Breast epithelium (tissue), 4 donors: ENCODE measurements at regions not wholly inside any gene's neighbourhood (a gene's known extent, or its start where the extent isn't known, plus 50 kb on each side); places are given as distances from the start of the nearest gene placed in this dataset.

Experiments used
- DNase-seq, 2 donors: peaks; one replicate each; pipeline ENCODE4 v3.0.0-alpha.2; 2019; ENCODE audit warnings: low spot score in 2 of 2
- H3K27ac ChIP-seq, 2 donors: fragments of 200-600 bp; sonication (generic) in 1 of 2; one replicate each; pipeline ENCODE4 v1.5.1; 2016 to 2019; ENCODE audit warnings: mild to moderate bottlenecking in 1 of 2
- H3K27me3 ChIP-seq, 2 donors: fragments of 200-600 bp; sonication (generic) in 1 of 2; one replicate each; pipeline versions ENCODE4 v1.5.1 to v1.6.0; 2017 to 2019; ENCODE audit warnings: control low read depth in 1 of 2, mild to moderate bottlenecking in 1 of 2
- H3K36me3 ChIP-seq: fragments of 200-600 bp; one replicate; pipeline ENCODE4 v1.5.1; 2019
- H3K4me1 ChIP-seq, 2 donors: fragments of 200-600 bp; sonication (generic); one replicate each; pipeline ENCODE4 v1.5.1; 2016 to 2019; ENCODE audit warnings: control low read depth in 1 of 2
- H3K4me3 ChIP-seq, 3 donors: fragments of 200-600 bp; sonication (generic); 1 replicate in 2 of 3; 2 replicates in 1 of 3; pipeline ENCODE4 v1.5.1; 2016 to 2019; ENCODE audit warnings: mild to moderate bottlenecking in 3 of 3, moderate library complexity in 2 of 3
- H3K9me3 ChIP-seq, 2 donors: fragments of 200-600 bp; sonication (generic) in 1 of 2; one replicate each; pipeline ENCODE4 v1.5.1; 2016 to 2019; ENCODE audit warnings: control low read depth in 1 of 2
- CTCF ChIP-seq, 3 donors: fragments of 450-650 bp; IDR thresholded peaks; one replicate each; pipeline ENCODE4 v1.5.1; 2016 to 2017; ENCODE audit warnings: antibody characterized with exemption in 3 of 3, mild to moderate bottlenecking in 3 of 3, moderate library complexity in 3 of 3
- POLR2A ChIP-seq: fragments of 450-650 bp; IDR thresholded peaks from one replicate; pipeline ENCODE4 v1.6.1; 2016; ENCODE audit warnings: antibody characterized with exemption, mild to moderate bottlenecking, moderate library complexity
- POLR2AphosphoS5 ChIP-seq, 3 donors: sonication (generic); formaldehyde crosslinking; IDR thresholded peaks; one replicate each; pipeline ENCODE4 v1.6.1; 2017; ENCODE audit warnings: antibody characterized with exemption in 3 of 3
- intact Hi-C: fragments of 100-400 bp; cut with DNase I; formaldehyde crosslinking; loops from one replicate; pipeline ENCODE4 v1.15.1; 2023; ENCODE audit warnings: low total_unique reads

GRCh38 chr10:125551247-125551646 is 131.7 kb downstream of the TEX36 start:
- no peak for DNase-seq
- intact Hi-C loops: no loop called here
- Histone ChIP-seq H3K36me3 (no peaks in the 10 kb centered on the region), H3K9me3 (peaks cover 0 to 13% of the 10 kb centered on the region in 2 donors), H3K4me3 (no peak overlapping the region), H3K27ac (no peak overlapping the region), H3K4me1 (no peaks in the 10 kb centered on the region), H3K27me3 (peaks cover 0 to 5% of the 10 kb centered on the region in 2 donors)
- no peak for TF ChIP-seq POLR2A
- TF ChIP-seq POLR2AphosphoS5 (IDR thresholded peaks at IDR 0.05): no peak

- no peaks in the 10 kb centered on the region for H3K36me3 ChIP-seq
- no peak overlapping the region for H3K27ac ChIP-seq
- DNase-seq: no peak
- intact Hi-C loops: no loop called here
- TF ChIP-seq CTCF (IDR thresholded peaks at IDR 0.05) (no peak), POLR2AphosphoS5 (IDR thresholded peaks at IDR 0.05) (no peak), POLR2A (no peak)
- peaks cover 0 to 13% of the 10 kb centered on the region in 2 donors for H3K9me3 ChIP-seq
- H3K27me3 ChIP-seq: no peaks in the 10 kb centered on the region
- H3K4me1 ChIP-seq: no peaks in the 10 kb centered on the region
- H3K4me3 ChIP-seq: no peak overlapping the region
Observed at GRCh38 chr10:125550362-125550761, 132.6 kb downstream of the TEX36 start.

GRCh38 chr10:125549653-125550052 is 133.3 kb downstream of the TEX36 start:
- H3K4me1 ChIP-seq: no peaks in the 10 kb centered on the region
- intact Hi-C loops: no loop called here
- no peak overlapping the region for H3K27ac ChIP-seq
- H3K4me3 ChIP-seq: no peak overlapping the region
- no peaks in the 10 kb centered on the region for H3K27me3 ChIP-seq
- H3K36me3 ChIP-seq: no peaks in the 10 kb centered on the region
- H3K9me3 ChIP-seq: peaks cover 0 to 13% of the 10 kb centered on the region in 2 donors
- no peak for TF ChIP-seq POLR2A
- TF ChIP-seq CTCF (IDR thresholded peaks at IDR 0.05): no peak
- TF ChIP-seq POLR2AphosphoS5 (IDR thresholded peaks at IDR 0.05): no peak
- no peak for DNase-seq

GRCh38 chr10:125548878-125549277 is 134.1 kb downstream of the TEX36 start:
- Histone ChIP-seq H3K4me1 (no peaks in the 10 kb centered on the region), H3K9me3 (peaks cover 0 to 13% of the 10 kb centered on the region in 2 donors), H3K36me3 (no peaks in the 10 kb centered on the region), H3K4me3 (no peak overlapping the region), H3K27ac (no peak overlapping the region), H3K27me3 (no peaks in the 10 kb centered on the region)
- no peak for DNase-seq
- no peak for TF ChIP-seq POLR2A
- TF ChIP-seq CTCF (IDR thresholded peaks at IDR 0.05): no peak
- no peak for TF ChIP-seq POLR2AphosphoS5 (IDR thresholded peaks at IDR 0.05)
- intact Hi-C loops: no loop called here

- H3K4me3 ChIP-seq: no peak overlapping the region
- no peak overlapping the region for H3K27ac ChIP-seq
- no peaks in the 10 kb centered on the region for H3K4me1 ChIP-seq
- DNase-seq: no peak
- no peaks in the 10 kb centered on the region for H3K36me3 ChIP-seq
- no peak for TF ChIP-seq CTCF (IDR thresholded peaks at IDR 0.05)
- no peak for TF ChIP-seq POLR2A
- TF ChIP-seq POLR2AphosphoS5 (IDR thresholded peaks at IDR 0.05): no peak
- intact Hi-C loops: no loop called here
- H3K9me3 ChIP-seq: peaks cover 0 to 13% of the 10 kb centered on the region in 2 donors
- no peaks in the 10 kb centered on the region for H3K27me3 ChIP-seq
Observed at GRCh38 chr10:125548356-125548755, 134.6 kb downstream of the TEX36 start.

GRCh38 chr10:125547010-125547650 is 135.8 kb downstream of the TEX36 start:
- H3K36me3 ChIP-seq: no peaks in the 10 kb centered on the region
- intact Hi-C loops: no loop called here
- DNase-seq: no peak
- H3K4me1 ChIP-seq: no peaks in the 10 kb centered on the region
- no peak overlapping the region for H3K27ac ChIP-seq
- H3K9me3 ChIP-seq: peaks cover 0 to 3% of the 10 kb centered on the region in 2 donors
- no peaks in the 10 kb centered on the region for H3K27me3 ChIP-seq
- no peak overlapping the region for H3K4me3 ChIP-seq
- TF ChIP-seq CTCF (IDR thresholded peaks at IDR 0.05): no peak
- TF ChIP-seq POLR2AphosphoS5 (IDR thresholded peaks at IDR 0.05): no peak
- TF ChIP-seq POLR2A: no peak
